Testis (tissue), 2 donors: ENCODE measurements at regions not wholly inside any gene's neighbourhood (a gene's known extent, or its start where the extent isn't known, plus 50 kb on each side); places are given as distances from the start of the nearest gene placed in this dataset.

Experiments used
- DNase-seq: peaks from one replicate; pipeline ENCODE4 v3.0.0-alpha.2; 2019
- H3K27ac ChIP-seq, 2 donors: fragments of 200-600 bp; sonication (generic); one replicate each; pipeline ENCODE4 v1.5.1; 2019
- H3K27me3 ChIP-seq: fragments of 200-600 bp; sonication (generic); one replicate; pipeline ENCODE4 v1.5.1; 2019
- H3K36me3 ChIP-seq: fragments of 200-600 bp; sonication (generic); one replicate; pipeline ENCODE4 v1.5.1; 2017; ENCODE audit warnings: low read depth; ENCODE audit errors: missing control alignments
- H3K4me1 ChIP-seq: fragments of 200-600 bp; sonication (generic); one replicate; pipeline ENCODE4 v1.5.1; 2019
- H3K4me3 ChIP-seq, 2 donors: fragments of 200-600 bp; sonication (generic); one replicate each; pipeline ENCODE4 v1.5.1; 2017 to 2019
- H3K9me3 ChIP-seq: fragments of 200-600 bp; sonication (generic); one replicate; pipeline ENCODE4 v1.5.1; 2017
- POLR2A ChIP-seq: fragments of 450-650 bp; IDR thresholded peaks from one replicate; pipeline ENCODE4 v1.6.1; 2017; ENCODE audit warnings: antibody characterized with exemption, mild to moderate bottlenecking, moderate library complexity
- WGBS, 2 donors: methylation state at CpG; one replicate each; pipeline ENCODE4 v1.1.5; 2018; 5-methylcytosine and 5-hydroxymethylcytosine counted together
- intact Hi-C: fragments of 100-400 bp; cut with DNase I; formaldehyde crosslinking; loops from one replicate; pipeline ENCODE4 v1.15.1; 2023; ENCODE audit warnings: low total_unique reads
- TF ChIP-seq, protein P1 (sequence below), 3 experiments: fragments of 450-650 bp in 2 of 3; fragments of 200-600 bp in 1 of 3; sonication (generic) in 1 of 3; IDR thresholded peaks; one replicate each; pipeline ENCODE4 v1.5.1; 2016 to 2019; ENCODE audit warnings: antibody characterized with exemption in 3 of 3, mild to moderate bottlenecking in 2 of 3, moderate library complexity in 1 of 3

DNA sequence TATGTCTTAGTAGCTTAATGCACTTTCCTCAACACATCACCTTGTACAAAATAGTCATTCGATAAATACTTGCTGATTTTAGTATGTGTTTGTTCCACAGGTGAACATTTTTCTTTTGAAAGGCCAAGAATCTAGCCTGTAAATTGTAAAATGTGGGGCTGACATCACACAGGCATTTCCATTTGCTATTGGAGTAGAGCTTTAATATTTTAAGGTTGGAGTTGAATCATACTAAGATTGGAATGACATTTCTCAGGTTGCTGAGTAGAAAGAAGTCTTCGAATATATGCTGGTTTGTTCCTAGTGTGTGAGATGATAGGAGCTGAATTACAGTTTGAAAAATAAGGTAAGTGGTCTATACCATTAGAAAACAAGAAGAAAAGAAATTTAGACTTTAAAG, 112.3 kb upstream of the FRY start:
- Histone ChIP-seq H3K4me3 (no peak overlapping the region), H3K27ac (no peak overlapping the region), H3K27me3 (no peaks in the 10 kb centered on the region), H3K9me3 (no peaks in the 10 kb centered on the region), H3K4me1 (peaks cover 2% of the 10 kb centered on the region), H3K36me3 (no peaks in the 10 kb centered on the region)
- intact Hi-C loops = no loop called here
- TF ChIP-seq POLR2A = no peak
- TF ChIP-seq, protein P1, sequence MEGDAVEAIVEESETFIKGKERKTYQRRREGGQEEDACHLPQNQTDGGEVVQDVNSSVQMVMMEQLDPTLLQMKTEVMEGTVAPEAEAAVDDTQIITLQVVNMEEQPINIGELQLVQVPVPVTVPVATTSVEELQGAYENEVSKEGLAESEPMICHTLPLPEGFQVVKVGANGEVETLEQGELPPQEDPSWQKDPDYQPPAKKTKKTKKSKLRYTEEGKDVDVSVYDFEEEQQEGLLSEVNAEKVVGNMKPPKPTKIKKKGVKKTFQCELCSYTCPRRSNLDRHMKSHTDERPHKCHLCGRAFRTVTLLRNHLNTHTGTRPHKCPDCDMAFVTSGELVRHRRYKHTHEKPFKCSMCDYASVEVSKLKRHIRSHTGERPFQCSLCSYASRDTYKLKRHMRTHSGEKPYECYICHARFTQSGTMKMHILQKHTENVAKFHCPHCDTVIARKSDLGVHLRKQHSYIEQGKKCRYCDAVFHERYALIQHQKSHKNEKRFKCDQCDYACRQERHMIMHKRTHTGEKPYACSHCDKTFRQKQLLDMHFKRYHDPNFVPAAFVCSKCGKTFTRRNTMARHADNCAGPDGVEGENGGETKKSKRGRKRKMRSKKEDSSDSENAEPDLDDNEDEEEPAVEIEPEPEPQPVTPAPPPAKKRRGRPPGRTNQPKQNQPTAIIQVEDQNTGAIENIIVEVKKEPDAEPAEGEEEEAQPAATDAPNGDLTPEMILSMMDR (IDR thresholded peaks at IDR 0.05) = no peak
- DNase-seq = no peak
- 88 to 95% methylated on average over 2 of the region's 2 CpGs for WGBS, 2 donors

DNA sequence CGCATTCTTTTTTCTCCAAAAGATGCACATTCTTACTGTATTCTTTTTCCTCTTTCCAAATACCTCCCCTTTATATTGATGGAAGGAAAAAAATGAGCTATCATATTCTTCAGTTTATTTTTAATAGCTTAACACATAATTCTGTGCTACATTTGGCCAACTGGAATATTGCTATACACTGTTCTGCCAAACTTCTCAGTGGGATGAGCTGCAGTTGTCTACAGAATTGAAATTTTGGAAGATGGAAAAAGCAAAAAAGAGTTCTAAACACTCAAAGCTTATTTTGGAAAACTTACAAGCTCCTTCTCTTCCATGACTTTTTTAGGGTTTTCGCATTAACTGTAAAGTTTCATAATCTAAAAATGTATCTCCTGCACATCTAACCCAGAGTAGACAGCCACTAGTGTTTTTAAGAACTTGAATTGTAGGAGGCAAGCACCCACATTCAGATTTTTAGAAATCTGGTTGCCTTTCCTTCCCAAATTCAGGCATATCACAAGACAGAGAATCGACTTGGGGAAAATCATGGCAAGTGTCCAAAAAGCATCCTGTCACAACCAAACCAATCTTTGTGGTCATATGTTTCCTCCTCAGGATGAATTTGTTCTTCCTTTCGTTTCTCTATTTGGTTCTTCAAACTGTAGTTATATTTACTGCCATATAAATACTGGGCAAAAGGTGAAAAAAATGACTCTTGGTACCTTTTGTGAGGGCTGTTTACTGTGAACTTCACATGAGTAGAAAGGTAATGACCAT, 111.4 kb upstream of the FRY start:
- DNase-seq = no peak
- Histone ChIP-seq H3K27me3 (no peaks in the 10 kb centered on the region), H3K4me1 (peaks cover 6% of the 10 kb centered on the region), H3K9me3 (no peaks in the 10 kb centered on the region), H3K27ac (peak overlapping the region in 1 of 2 donors; percentile 28), H3K36me3 (no peaks in the 10 kb centered on the region), H3K4me3 (no peak overlapping the region)
- intact Hi-C loops = no loop called here
- WGBS, 2 donors = 51 to 52% methylated on average over 4 of the region's 4 CpGs
- TF ChIP-seq, protein P1 (IDR thresholded peaks at IDR 0.05) = no peak
- TF ChIP-seq POLR2A = no peak

GRCh38 chr13:31920727-31921100, 110.9 kb upstream of the FRY start:
- no peak for DNase-seq
- Histone ChIP-seq H3K4me3 (no peak overlapping the region), H3K4me1 (peaks cover 8% of the 10 kb centered on the region), H3K9me3 (no peaks in the 10 kb centered on the region), H3K27ac (peak overlapping the region in 1 of 2 donors; percentile 28), H3K36me3 (no peaks in the 10 kb centered on the region), H3K27me3 (no peaks in the 10 kb centered on the region)
- WGBS, 2 donors = 74 to 86% methylated on average over 2 of the region's 2 CpGs
- intact Hi-C loops = no loop called here
- TF ChIP-seq, protein P1 (IDR thresholded peaks at IDR 0.05) = no peak
- no peak for TF ChIP-seq POLR2A

DNA sequence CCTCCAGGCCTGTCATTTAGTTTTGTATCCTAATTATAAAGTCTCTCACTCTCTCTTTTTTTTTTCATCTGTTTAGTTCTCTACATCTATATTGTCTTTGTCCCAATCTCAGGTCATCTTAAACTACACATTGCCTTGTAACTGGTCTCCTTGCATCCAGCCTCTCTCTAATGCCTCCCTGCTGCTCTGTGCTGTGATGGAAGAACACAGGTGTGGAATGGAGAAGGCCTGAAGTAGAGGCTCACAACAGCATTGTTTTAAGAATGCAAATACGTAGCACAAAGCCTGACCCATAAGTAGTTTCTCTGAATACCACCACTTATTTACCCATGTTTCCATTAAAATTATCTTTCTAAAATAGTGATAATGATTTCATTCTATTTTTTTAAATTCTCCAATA, 108.8 kb upstream of the FRY start:
- no peaks in the 10 kb centered on the region for H3K9me3 ChIP-seq
- intact Hi-C loops = no loop called here
- WGBS, 2 donors = 94 to 97% methylated on average over 1 of the region's 1 CpG
- TF ChIP-seq POLR2A = no peak
- TF ChIP-seq, protein P1 (IDR thresholded peaks at IDR 0.05) = no peak
- peaks cover 17% of the 10 kb centered on the region for H3K4me1 ChIP-seq
- H3K27ac ChIP-seq = no peak overlapping the region
- H3K36me3 ChIP-seq = no peaks in the 10 kb centered on the region
- no peak overlapping the region for H3K4me3 ChIP-seq
- no peak for DNase-seq
- H3K27me3 ChIP-seq = no peaks in the 10 kb centered on the region
